Karpas-422 (cell line): ENCODE measurements at regions not wholly inside any gene's neighbourhood (a gene's known extent, or its start where the extent isn't known, plus 50 kb on each side); places are given as distances from the start of the nearest gene placed in this dataset.

Experiments used
- DNase-seq: peaks from one replicate; pipeline ENCODE4 v3.0.0-alpha.2; 2015
- H2AFZ ChIP-seq: fragments of 200-600 bp; sonication (generic); 2 replicates; pipeline ENCODE4 v1.6.1; 2014; ENCODE audit warnings: antibody characterized with exemption, low read length, mixed read lengths
- H3K27ac ChIP-seq: fragments of 200-600 bp; sonication (generic); 2 replicates; pipeline ENCODE4 v1.5.1; 2014; ENCODE audit warnings: mild to moderate bottlenecking, low read length, moderate library complexity
- H3K27me3 ChIP-seq: fragments of 200-600 bp; sonication (generic); 2 replicates; pipeline ENCODE4 v1.6.1; 2014; ENCODE audit warnings: low read length, mixed read lengths
- H3K36me3 ChIP-seq: fragments of 200-600 bp; sonication (generic); 2 replicates; pipeline ENCODE4 v1.6.1; 2014; ENCODE audit warnings: low read length, mixed read lengths; ENCODE audit not compliant: insufficient read depth
- H3K4me1 ChIP-seq: fragments of 200-600 bp; sonication (generic); 2 replicates; pipeline ENCODE4 v1.6.1; 2014; ENCODE audit warnings: mild to moderate bottlenecking, low read length, mixed read lengths
- H3K4me2 ChIP-seq: fragments of 200-600 bp; sonication (generic); 2 replicates; pipeline ENCODE4 v1.6.1; 2014; ENCODE audit warnings: low read length, low read depth, mild to moderate bottlenecking; ENCODE audit not compliant: poor library complexity, severe bottlenecking
- H3K4me3 ChIP-seq: fragments of 200-600 bp; sonication (generic); 2 replicates; pipeline ENCODE4 v1.5.1; 2014; ENCODE audit warnings: mild to moderate bottlenecking, antibody characterized with exemption, low read length, mixed read lengths
- H3K79me2 ChIP-seq: fragments of 200-600 bp; sonication (generic); 2 replicates; pipeline ENCODE4 v1.6.1; 2014; ENCODE audit warnings: mild to moderate bottlenecking, low read length, mixed read lengths
- H3K9ac ChIP-seq: fragments of 200-600 bp; sonication (generic); 2 replicates; pipeline ENCODE4 v1.6.0; 2014; ENCODE audit warnings: low read length
- H3K9me2 ChIP-seq: fragments of 200-600 bp; sonication (generic), shearing (Covaris generic); replicated peaks from 2 replicates; pipeline ENCODE4 v1.6.0; 2014; ENCODE audit warnings: mild to moderate bottlenecking, low read length, moderate library complexity; ENCODE audit not compliant: insufficient read depth
- H3K9me3 ChIP-seq: fragments of 300-700, 200-600 bp; sonication (generic); 2 replicates; pipeline ENCODE4 v1.6.1; 2014; ENCODE audit warnings: low read length, mixed read lengths
- H4K20me1 ChIP-seq: fragments of 200-600 bp; sonication (generic); 2 replicates; pipeline ENCODE4 v1.6.1; 2014; ENCODE audit warnings: mild to moderate bottlenecking, antibody characterized with exemption, low read length, low read depth; ENCODE audit not compliant: insufficient read depth

DNA sequence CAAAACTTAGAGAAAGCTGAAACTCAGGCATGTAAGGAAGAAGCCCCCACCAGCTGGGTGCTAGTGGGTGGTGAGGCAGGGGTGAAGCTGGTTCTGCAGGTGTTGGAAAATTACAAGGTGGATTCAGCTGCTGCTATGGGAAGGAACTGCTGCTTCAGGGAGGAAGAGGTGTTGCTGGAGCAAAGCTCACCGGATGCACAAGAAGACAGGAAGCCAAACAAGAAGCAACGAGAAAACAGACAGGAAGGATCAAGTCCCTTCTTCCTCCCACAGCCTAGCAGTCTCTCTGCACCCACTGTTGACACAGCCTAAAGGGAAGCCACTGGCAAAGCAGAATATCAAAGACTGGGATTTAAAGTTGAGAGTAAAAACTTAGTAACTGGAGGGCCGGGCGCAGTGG lies 100.2 kb upstream of the JADE1 start:
- no peak for DNase-seq
- H3K4me2 ChIP-seq, result no peak overlapping the region
- H3K4me3 ChIP-seq, result no peak overlapping the region
- H3K27me3 ChIP-seq, result no peaks in the 10 kb centered on the region
- no peaks in the 10 kb centered on the region for H3K36me3 ChIP-seq
- H3K9me3 ChIP-seq, result no peaks in the 10 kb centered on the region
- H3K9ac ChIP-seq, result no peak overlapping the region
- no peaks in the 10 kb centered on the region for H4K20me1 ChIP-seq
- H3K79me2 ChIP-seq, result no peaks in the 10 kb centered on the region
- peaks cover 7% of the 10 kb centered on the region for H3K4me1 ChIP-seq
- no peaks in the 10 kb centered on the region for H3K9me2 ChIP-seq
- H3K27ac ChIP-seq, result no peak overlapping the region
- H2AFZ ChIP-seq, result no peak overlapping the region; the same call in 1 of the 2 replicates

DNA sequence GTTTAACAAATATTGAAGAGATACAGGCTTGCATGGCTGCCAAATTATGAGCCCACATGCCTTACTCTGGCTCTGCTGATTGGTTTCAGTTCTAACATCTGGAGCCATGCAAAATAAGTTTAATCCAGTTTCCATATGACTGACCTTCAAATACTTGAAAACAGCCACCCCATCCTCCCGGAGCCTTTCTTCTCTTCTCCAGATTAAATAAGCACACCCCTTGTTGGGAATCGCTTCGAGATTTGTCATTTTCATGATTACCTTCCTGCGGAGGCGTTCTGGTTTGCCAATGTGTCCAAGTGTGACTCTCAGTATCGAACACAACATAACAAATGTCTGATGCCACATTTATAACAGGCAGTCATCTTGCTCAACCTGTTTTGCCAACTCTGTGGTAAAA lies 101.6 kb upstream of the JADE1 start:
- H3K9me3 ChIP-seq, result no peaks in the 10 kb centered on the region
- no peaks in the 10 kb centered on the region for H3K36me3 ChIP-seq

DNA sequence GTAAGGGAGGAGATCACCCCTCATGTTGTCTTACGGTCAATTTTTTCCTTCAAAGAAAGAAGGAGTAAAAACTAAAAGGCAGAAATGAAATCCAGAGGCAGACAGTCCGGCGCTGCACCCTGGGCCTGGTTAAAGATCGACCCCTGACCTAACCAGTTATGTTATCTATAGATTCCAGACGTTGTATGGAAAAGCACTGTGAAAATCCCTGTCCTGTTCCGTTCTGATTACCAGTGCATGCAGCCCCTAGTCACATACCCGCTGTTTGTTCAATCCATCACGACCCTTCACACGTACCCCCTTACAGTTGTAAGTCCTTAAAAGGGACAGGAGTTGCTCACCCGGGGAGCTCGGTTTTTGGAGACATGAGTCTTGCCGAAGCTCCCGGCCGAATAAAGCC lies 105.6 kb upstream of the JADE1 start:
- no peaks in the 10 kb centered on the region for H3K27me3 ChIP-seq
- no peaks in the 10 kb centered on the region for H3K9me3 ChIP-seq
- H3K9ac ChIP-seq, result no peak overlapping the region
- no peak overlapping the region for H3K4me2 ChIP-seq
- H4K20me1 ChIP-seq, result no peaks in the 10 kb centered on the region
- H3K36me3 ChIP-seq, result no peaks in the 10 kb centered on the region
- DNase-seq, result no peak
- peaks cover 7% of the 10 kb centered on the region for H3K4me1 ChIP-seq
- H2AFZ ChIP-seq, result no peak overlapping the region
- H3K9me2 ChIP-seq, result no peaks in the 10 kb centered on the region
- no peak overlapping the region for H3K27ac ChIP-seq
- H3K79me2 ChIP-seq, result no peaks in the 10 kb centered on the region
- H3K4me3 ChIP-seq, result no peak overlapping the region

More for the DNA sequence above, 101.6 kb upstream of the JADE1 start:
- peaks cover 7% of the 10 kb centered on the region for H3K4me1 ChIP-seq
- H3K27ac ChIP-seq, result no peak overlapping the region
- no peaks in the 10 kb centered on the region for H3K79me2 ChIP-seq
- H2AFZ ChIP-seq, result peak overlapping the region; percentile 42; the same call in 1 of the 2 replicates
- no peak for DNase-seq
- H3K9ac ChIP-seq, result no peak overlapping the region
- no peaks in the 10 kb centered on the region for H4K20me1 ChIP-seq
- no peaks in the 10 kb centered on the region for H3K9me2 ChIP-seq
- H3K27me3 ChIP-seq, result no peaks in the 10 kb centered on the region
- no peak overlapping the region for H3K4me3 ChIP-seq
- H3K4me2 ChIP-seq, result no peak overlapping the region

DNA sequence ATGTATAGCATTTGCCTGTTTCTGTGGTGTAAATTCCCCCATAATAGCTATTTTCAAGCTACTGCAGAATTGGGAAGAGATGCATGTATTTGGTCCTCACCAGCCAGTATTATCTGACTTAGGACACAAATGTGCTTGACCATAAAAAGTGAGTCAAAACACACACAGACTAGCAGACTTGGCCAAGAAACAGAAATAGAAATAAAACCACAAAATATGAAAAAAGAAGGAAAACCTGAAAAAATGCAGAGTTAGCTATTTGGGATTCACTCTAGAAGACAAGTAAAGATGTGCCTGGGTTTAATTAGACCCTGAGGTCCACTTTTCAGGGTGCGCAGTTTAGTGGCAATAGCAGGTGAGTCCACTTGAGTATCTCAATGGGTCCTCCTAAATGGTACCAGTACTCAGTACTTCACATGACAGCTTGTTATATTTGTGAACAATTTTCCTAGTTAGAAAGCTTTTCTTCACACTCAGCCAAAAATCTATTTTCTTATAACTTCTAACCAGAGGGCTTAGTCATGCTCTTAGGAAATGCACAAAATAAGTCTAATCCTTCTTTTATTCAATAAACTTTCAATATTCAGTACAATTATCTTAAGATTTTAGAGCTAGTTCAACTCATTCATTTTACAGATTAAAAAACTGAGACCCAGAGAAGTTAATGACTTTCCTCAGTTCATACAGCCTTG lies 108.7 kb upstream of the JADE1 start:
- Histone ChIP-seq H3K36me3 (no peaks in the 10 kb centered on the region), H3K4me2 (no peak overlapping the region), H3K27ac (no peak overlapping the region), H2AFZ (no peak overlapping the region), H3K4me1 (no peaks in the 10 kb centered on the region), H3K4me3 (no peak overlapping the region), H3K9me2 (no peaks in the 10 kb centered on the region), H3K9me3 (no peaks in the 10 kb centered on the region), H4K20me1 (no peaks in the 10 kb centered on the region), H3K27me3 (no peaks in the 10 kb centered on the region), H3K79me2 (no peaks in the 10 kb centered on the region), H3K9ac (no peak overlapping the region)
- DNase-seq, result no peak

DNA sequence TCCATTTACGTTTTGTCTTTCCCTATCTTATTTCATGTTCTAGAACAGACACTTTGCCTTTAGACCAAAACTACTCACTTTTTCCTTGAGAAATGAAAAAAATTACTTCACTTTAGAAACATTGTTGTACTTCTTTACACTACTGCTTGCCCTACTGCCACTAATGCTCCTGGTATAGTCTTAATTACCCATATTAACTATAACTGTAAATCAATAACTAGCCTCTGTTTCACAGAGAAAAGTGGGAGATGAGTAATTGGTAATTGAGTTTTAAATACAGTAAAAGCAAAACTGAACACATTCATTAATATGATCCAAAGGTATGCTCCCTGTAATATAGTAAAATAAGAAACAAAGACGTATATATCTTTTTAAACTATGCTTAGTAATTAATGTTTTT lies 111.1 kb upstream of the JADE1 start:
- no peaks in the 10 kb centered on the region for H4K20me1 ChIP-seq
- no peaks in the 10 kb centered on the region for H3K4me1 ChIP-seq
- no peak overlapping the region for H3K27ac ChIP-seq
- no peaks in the 10 kb centered on the region for H3K27me3 ChIP-seq
- H3K4me2 ChIP-seq, result no peak overlapping the region
- H3K4me3 ChIP-seq, result no peak overlapping the region
- no peak for DNase-seq
- H3K9me3 ChIP-seq, result no peaks in the 10 kb centered on the region
- H3K9ac ChIP-seq, result no peak overlapping the region
- H3K79me2 ChIP-seq, result no peaks in the 10 kb centered on the region
- H3K36me3 ChIP-seq, result no peaks in the 10 kb centered on the region
- no peak overlapping the region for H2AFZ ChIP-seq
- no peaks in the 10 kb centered on the region for H3K9me2 ChIP-seq

DNA sequence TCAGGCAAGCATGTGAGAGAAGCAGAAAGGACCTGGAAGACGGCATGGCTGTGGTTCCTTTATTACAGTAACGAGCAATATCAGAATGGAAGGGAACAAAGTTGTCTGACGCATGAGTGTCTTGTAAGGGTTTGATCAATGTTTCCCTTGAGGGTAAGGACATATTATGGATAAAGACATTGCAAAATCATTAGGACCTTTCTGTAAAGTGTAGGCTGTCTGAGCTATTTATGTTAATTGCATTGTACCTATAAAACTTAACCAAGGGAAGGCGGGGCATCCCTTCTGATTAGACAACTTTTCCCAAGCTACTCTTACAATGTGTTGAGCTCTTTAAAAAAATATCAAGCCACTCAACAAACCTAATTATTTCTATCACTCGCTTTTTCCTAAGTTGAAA lies 112.2 kb upstream of the JADE1 start:
- Histone ChIP-seq H3K27ac (no peak overlapping the region), H3K36me3 (no peaks in the 10 kb centered on the region), H3K9me2 (no peaks in the 10 kb centered on the region), H3K4me2 (no peak overlapping the region), H3K79me2 (no peaks in the 10 kb centered on the region), H3K27me3 (no peaks in the 10 kb centered on the region), H2AFZ (no peak overlapping the region), H4K20me1 (no peaks in the 10 kb centered on the region), H3K4me3 (no peak overlapping the region), H3K9ac (no peak overlapping the region), H3K4me1 (no peaks in the 10 kb centered on the region), H3K9me3 (no peaks in the 10 kb centered on the region)
- DNase-seq, result no peak

DNA sequence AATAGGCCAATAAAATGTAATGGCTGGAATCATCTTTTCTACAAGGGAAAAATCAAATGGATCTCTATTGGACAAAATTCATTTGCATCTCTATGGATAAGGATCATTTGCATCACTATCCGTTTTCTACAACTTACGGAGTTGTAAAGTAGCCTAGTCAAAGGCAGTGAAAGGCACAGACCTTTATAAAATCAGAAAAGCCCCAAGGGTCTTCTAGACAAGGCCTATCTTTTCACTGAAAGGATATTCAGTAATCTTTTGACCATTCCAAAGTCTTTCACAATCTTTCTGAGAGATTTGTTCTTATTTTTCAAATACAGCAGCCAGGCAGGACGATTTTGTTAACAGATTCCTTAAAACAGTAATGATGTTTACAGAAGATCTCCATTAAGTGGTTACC lies 119.5 kb upstream of the JADE1 start:
- no peak overlapping the region for H3K9ac ChIP-seq
- H3K27me3 ChIP-seq, result no peaks in the 10 kb centered on the region
- no peaks in the 10 kb centered on the region for H3K79me2 ChIP-seq
- no peaks in the 10 kb centered on the region for H3K9me3 ChIP-seq
- no peak overlapping the region for H3K4me2 ChIP-seq
- no peaks in the 10 kb centered on the region for H3K4me1 ChIP-seq
- no peak overlapping the region for H3K27ac ChIP-seq
- no peaks in the 10 kb centered on the region for H3K9me2 ChIP-seq
- no peak overlapping the region for H3K4me3 ChIP-seq
- H3K36me3 ChIP-seq, result no peaks in the 10 kb centered on the region
- DNase-seq, result no peak
- H4K20me1 ChIP-seq, result no peaks in the 10 kb centered on the region
- no peak overlapping the region for H2AFZ ChIP-seq

DNA sequence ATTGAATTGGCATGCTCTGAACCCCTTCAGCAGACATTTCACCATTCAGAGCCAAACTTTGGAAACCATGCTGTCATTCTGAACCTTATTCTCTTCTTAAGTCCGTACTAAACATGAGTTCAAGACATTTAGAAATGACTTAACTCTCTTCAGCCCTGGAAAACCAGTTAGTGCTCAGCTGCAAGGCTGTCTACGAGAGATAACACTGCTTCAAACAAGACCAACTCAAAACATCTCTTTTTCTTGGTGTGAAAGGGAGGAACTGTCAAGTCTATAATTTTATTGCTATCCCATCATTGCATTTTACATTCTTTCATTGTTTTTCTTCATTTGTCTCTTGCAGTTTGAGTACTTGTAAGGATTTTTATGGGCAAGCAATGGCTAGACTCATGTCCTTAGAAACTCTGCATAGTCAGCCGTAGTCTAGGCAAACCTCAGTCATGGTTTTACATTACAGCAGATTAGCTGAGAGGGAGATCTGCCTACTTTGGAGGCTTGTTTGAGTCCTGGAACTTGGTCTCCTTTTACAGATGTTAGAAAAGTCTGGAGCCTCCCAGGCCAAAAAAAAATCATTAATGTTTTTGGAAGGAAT lies 120.6 kb upstream of the JADE1 start:
- Histone ChIP-seq H3K9me3 (no peaks in the 10 kb centered on the region), H4K20me1 (no peaks in the 10 kb centered on the region), H3K79me2 (no peaks in the 10 kb centered on the region), H3K4me1 (peaks cover 4% of the 10 kb centered on the region), H3K4me3 (no peak overlapping the region), H3K27me3 (no peaks in the 10 kb centered on the region), H3K36me3 (no peaks in the 10 kb centered on the region), H3K9ac (no peak overlapping the region), H3K27ac (no peak overlapping the region), H3K4me2 (no peak overlapping the region), H3K9me2 (no peaks in the 10 kb centered on the region), H2AFZ (peak overlapping the region; percentile 38)
- DNase-seq, result no peak
